PC-3 (cell line): ENCODE measurements at regions not wholly inside any gene's neighbourhood (a gene's known extent, or its start where the extent isn't known, plus 50 kb on each side); places are given as distances from the start of the nearest gene placed in this dataset.

Experiments used
- ATAC-seq: fragments of 200-7000 bp; cut with Tn5 transposase; 2 replicates; pipeline ENCODE4 v1.9.1; 2020; ENCODE audit warnings: mild to moderate bottlenecking, moderate library complexity
- BruUV-seq: library from RNA; stranded (reverse); fragments of 400-500 nt; replicated peaks from 2 replicates; lab custom pipeline; 2021; lab: Mats Ljungman, UMichigan
- CTCF ChIA-PET: fragments of 300-600 bp; sonication (Branson Sonifier 250); formaldehyde crosslinking; loops from one replicate; lab custom pipeline; 2022; ENCODE audit warnings: antibody characterized with exemption; lab: Charles Lee
- POLR2A ChIA-PET: fragments of 300-600 bp; sonication (Branson Sonifier 250); formaldehyde crosslinking; loops from one replicate; lab custom pipeline; 2022; ENCODE audit warnings: antibody characterized with exemption; ENCODE audit not compliant: unreplicated experiment; lab: Charles Lee
- DNase-seq: peaks from one replicate; pipeline ENCODE4 v3.0.0-alpha.2; 2015
- H2AFZ ChIP-seq: fragments of 300-600 bp; sonication (generic); 2 replicates; pipeline ENCODE4 v1.6.0; 2016; ENCODE audit warnings: antibody characterized with exemption, low read length
- H3F3A ChIP-seq: fragments of 300-600 bp; sonication (generic); one replicate; pipeline ENCODE4 v1.6.0; 2017; ENCODE audit warnings: antibody characterized with exemption, low read length, control low read depth, mild to moderate bottlenecking; ENCODE audit not compliant: unreplicated experiment
- H3K27ac ChIP-seq: fragments of 300-600 bp; sonication (generic); 2 replicates; pipeline ENCODE4 v1.5.1; 2016; ENCODE audit warnings: mild to moderate bottlenecking, low read length
- H3K27me3 ChIP-seq: fragments of 300-600 bp; sonication (generic); 2 replicates; pipeline ENCODE4 v1.6.1; 2016; ENCODE audit warnings: low read length, mixed read lengths
- H3K36me3 ChIP-seq: fragments of 300-600 bp; sonication (generic); 2 replicates; pipeline ENCODE4 v1.6.1; 2016; ENCODE audit warnings: low read depth, mixed run types, low read length, mixed read lengths
- H3K4me1 ChIP-seq: fragments of 300-600 bp; sonication (generic); 2 replicates; pipeline ENCODE4 v1.5.1; 2016; ENCODE audit warnings: low read length; ENCODE audit not compliant: insufficient read depth
- H3K4me2 ChIP-seq: fragments of 300-600 bp; sonication (generic); 2 replicates; pipeline ENCODE4 v1.6.0; 2016; ENCODE audit warnings: low read length
- H3K4me3 ChIP-seq: fragments of 300-600 bp; sonication (generic); 2 replicates; pipeline ENCODE4 v1.5.1; 2016; ENCODE audit warnings: mild to moderate bottlenecking, low read length, mixed read lengths
- H3K79me2 ChIP-seq: fragments of 300-600 bp; sonication (generic); 2 replicates; pipeline ENCODE4 v1.6.1; 2017; ENCODE audit warnings: low read length, mixed read lengths
- H3K9ac ChIP-seq: fragments of 300-600 bp; sonication (generic); 2 replicates; pipeline ENCODE4 v1.6.0; 2016; ENCODE audit warnings: mild to moderate bottlenecking, low read length
- H3K9me2 ChIP-seq: fragments of 300-600 bp; sonication (generic); replicated peaks from 2 replicates; pipeline ENCODE4 v1.6.1; 2016; ENCODE audit warnings: mixed run types, low read length, mixed read lengths
- H3K9me3 ChIP-seq: fragments of 300-600 bp; sonication (generic); 2 replicates; pipeline ENCODE4 v1.6.1; 2016; ENCODE audit warnings: low read length, mixed read lengths
- H4K20me1 ChIP-seq: fragments of 300-600 bp; sonication (generic); 2 replicates; pipeline ENCODE4 v1.6.1; 2016; ENCODE audit warnings: low read length, mixed read lengths
- CTCF ChIP-seq: fragments of 300-600 bp; sonication (generic); conservative IDR thresholded peaks from 2 replicates; pipeline ENCODE4 v1.5.1; 2017; ENCODE audit warnings: antibody characterized with exemption, low read depth, mild to moderate bottlenecking, low read length
- EZH2 ChIP-seq: fragments of 300-600 bp; sonication (generic); IDR thresholded peaks from one replicate; pipeline ENCODE4 v1.6.1; 2017; ENCODE audit warnings: antibody characterized with exemption, mild to moderate bottlenecking, low read length; ENCODE audit not compliant: unreplicated experiment
- EZH2phosphoT487 ChIP-seq: fragments of 300-600 bp; sonication (generic); IDR thresholded peaks from 2 replicates; pipeline ENCODE4 v1.6.1; 2018; ENCODE audit warnings: mild to moderate bottlenecking, antibody characterized with exemption, low read length, borderline replicate concordance
- intact Hi-C: fragments of 100-400 bp; cut with micrococcal nuclease; formaldehyde crosslinking; loops from 2 replicates; pipeline ENCODE4 v1.9.0; 2023

- BruUV-seq: no TSS peak
These were observed 140.4 kb downstream of the PMP22 start for GRCh38 chr17:15124746-15125145.

DNA sequence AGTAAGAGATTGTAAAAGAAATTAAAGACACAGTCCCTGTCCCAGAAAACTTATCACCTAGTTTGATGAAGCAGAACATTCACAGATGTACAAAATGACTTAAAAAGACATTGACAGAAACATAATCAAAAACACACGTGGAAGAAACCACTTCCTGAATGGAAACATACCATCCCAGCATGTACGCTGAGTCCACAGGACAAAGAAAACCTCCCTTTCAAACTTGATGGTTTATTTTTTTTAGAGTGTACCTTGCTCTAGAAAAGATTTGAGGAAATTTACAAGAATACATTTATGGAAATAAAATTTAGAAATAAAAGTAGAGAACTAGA is 140.9 kb downstream of the PMP22 start:
- BruUV-seq: no TSS peak
- H3F3A ChIP-seq: no peaks in the 10 kb centered on the region
- no peak overlapping the region for H3K4me2 ChIP-seq
- ATAC-seq (no peak), DNase-seq (no peak)
- no peak overlapping the region for H3K4me3 ChIP-seq
- intact Hi-C loops: no loop called here
- TF ChIP-seq EZH2phosphoT487: no peak
- TF ChIP-seq CTCF: no peak
- no peak for TF ChIP-seq EZH2
- ChIA-PET POLR2A (no interaction called here), CTCF (no interaction called here)
- H3K9me2 ChIP-seq: no peaks in the 10 kb centered on the region
- H3K27me3 ChIP-seq: peaks cover 79% of the 10 kb centered on the region
- H3K27ac ChIP-seq: no peak overlapping the region
- H2AFZ ChIP-seq: no peak overlapping the region
- H3K9me3 ChIP-seq: no peaks in the 10 kb centered on the region
- no peaks in the 10 kb centered on the region for H3K36me3 ChIP-seq
- no peaks in the 10 kb centered on the region for H3K4me1 ChIP-seq
- H3K79me2 ChIP-seq: no peaks in the 10 kb centered on the region
- H3K9ac ChIP-seq: no peak overlapping the region
- H4K20me1 ChIP-seq: no peaks in the 10 kb centered on the region

More at GRCh38 chr17:15124746-15125145, 140.4 kb downstream of the PMP22 start:
- H3K4me2 ChIP-seq: no peak overlapping the region
- CTCF ChIA-PET: no interaction called here
- no peak for DNase-seq
- POLR2A ChIA-PET: no interaction called here
- no peak overlapping the region for H3K4me3 ChIP-seq
- H3K27ac ChIP-seq: no peak overlapping the region
- H3K4me1 ChIP-seq: no peaks in the 10 kb centered on the region
- no peaks in the 10 kb centered on the region for H3K79me2 ChIP-seq
- no peaks in the 10 kb centered on the region for H3K9me3 ChIP-seq
- H3K9ac ChIP-seq: no peak overlapping the region
- TF ChIP-seq CTCF (no peak), EZH2 (no peak), EZH2phosphoT487 (no peak)
- H3K9me2 ChIP-seq: no peaks in the 10 kb centered on the region
- intact Hi-C loops: no loop called here
- no peak for ATAC-seq
- no peaks in the 10 kb centered on the region for H4K20me1 ChIP-seq
- H3K27me3 ChIP-seq: peaks cover 76% of the 10 kb centered on the region
- no peaks in the 10 kb centered on the region for H3K36me3 ChIP-seq
- no peak overlapping the region for H2AFZ ChIP-seq
- no peaks in the 10 kb centered on the region for H3F3A ChIP-seq

GRCh38 chr17:15123593-15124263 is 141.4 kb downstream of the PMP22 start:
- no peaks in the 10 kb centered on the region for H3K36me3 ChIP-seq
- H3K4me1 ChIP-seq: no peaks in the 10 kb centered on the region
- ChIA-PET CTCF (no interaction called here), POLR2A (no interaction called here)
- H4K20me1 ChIP-seq: no peaks in the 10 kb centered on the region
- no peak overlapping the region for H2AFZ ChIP-seq
- no peak overlapping the region for H3K9ac ChIP-seq
- intact Hi-C loops: no loop called here
- H3F3A ChIP-seq: no peaks in the 10 kb centered on the region
- H3K4me3 ChIP-seq: no peak overlapping the region
- no TSS peak for BruUV-seq
- DNase-seq (no peak), ATAC-seq (no peak)
- TF ChIP-seq EZH2phosphoT487: no peak
- no peak for TF ChIP-seq EZH2
- no peak for TF ChIP-seq CTCF
- no peaks in the 10 kb centered on the region for H3K79me2 ChIP-seq
- H3K27me3 ChIP-seq: peaks cover 84% of the 10 kb centered on the region
- no peaks in the 10 kb centered on the region for H3K9me2 ChIP-seq
- no peak overlapping the region for H3K27ac ChIP-seq
- H3K9me3 ChIP-seq: no peaks in the 10 kb centered on the region
- no peak overlapping the region for H3K4me2 ChIP-seq
